ENCODE measurements at regions not wholly inside any gene's neighbourhood (a gene's known extent, or its start where the extent isn't known, plus 50 kb on each side); places are given as distances from the start of the nearest gene placed in this dataset.

- H3K4me3 ChIP-seq (ENCODE audit: control insufficient read depth, low read depth, low read length): no peak overlapping the region
- DNase-seq (ENCODE audit: low read depth): no peak
- TF ChIP-seq CTCF (IDR thresholded peaks at IDR 0.05; ENCODE audit: control insufficient read depth, insufficient read depth, low read depth, low read length, missing control alignments): no peak
Measured at GRCh38 chr4:130233377-130234047, 1137.6 kb downstream of the C4orf33 start.

- TF ChIP-seq CTCF (IDR thresholded peaks at IDR 0.05; ENCODE audit: control insufficient read depth, insufficient read depth, low read depth, low read length, missing control alignments): no peak
- no peak overlapping the region for H3K4me3 ChIP-seq (ENCODE audit: control insufficient read depth, low read depth, low read length)
- DNase-seq (ENCODE audit: low read depth): no peak
Measured at GRCh38 chr4:130238121-130238520, 1142.2 kb downstream of the C4orf33 start.

GRCh38 chr4:130249002-130249401, 1153.0 kb downstream of the C4orf33 start:
- no peak overlapping the region for H3K4me3 ChIP-seq (ENCODE audit: control insufficient read depth, low read depth, low read length)
- no peak for TF ChIP-seq CTCF (IDR thresholded peaks at IDR 0.05; ENCODE audit: control insufficient read depth, insufficient read depth, low read depth, low read length, missing control alignments)
- no peak for DNase-seq (ENCODE audit: low read depth)

- H3K4me3 ChIP-seq (ENCODE audit: control insufficient read depth, low read depth, low read length): no peak overlapping the region
- no peak for TF ChIP-seq CTCF (IDR thresholded peaks at IDR 0.05; ENCODE audit: control insufficient read depth, insufficient read depth, low read depth, low read length, missing control alignments)
- no peak for DNase-seq (ENCODE audit: low read depth)
Measured at GRCh38 chr4:130257271-130257670, 1161.3 kb downstream of the C4orf33 start.

- H3K4me3 ChIP-seq (ENCODE audit: control insufficient read depth, low read depth, low read length): no peak overlapping the region
- no peak for DNase-seq (ENCODE audit: low read depth)
- no peak for TF ChIP-seq CTCF (IDR thresholded peaks at IDR 0.05; ENCODE audit: control insufficient read depth, insufficient read depth, low read depth, low read length, missing control alignments)
Measured at GRCh38 chr4:130266814-130267213, 1170.9 kb downstream of the C4orf33 start.

- no peak for DNase-seq (ENCODE audit: low read depth)
- no peak for TF ChIP-seq CTCF (IDR thresholded peaks at IDR 0.05; ENCODE audit: control insufficient read depth, insufficient read depth, low read depth, low read length, missing control alignments)
- H3K4me3 ChIP-seq (ENCODE audit: control insufficient read depth, low read depth, low read length): no peak overlapping the region
Measured at GRCh38 chr4:130288576-130288975, 1192.6 kb downstream of the C4orf33 start.
